RWPE1 (cell line): ENCODE measurements at regions not wholly inside any gene's neighbourhood (a gene's known extent, or its start where the extent isn't known, plus 50 kb on each side); places are given as distances from the start of the nearest gene placed in this dataset.
A peak's percentile ranks its signal among the peaks of the same experiment; 100 is the strongest.

Source experiments
- CTCF ChIA-PET: fragments of 350-600 bp; sonication (Branson Sonifier 250); formaldehyde crosslinking; extraction: SDS; loops from one replicate; lab custom pipeline; 2021; lab: Yijun Ruan, JAX
- POLR2A ChIA-PET: fragments of 400-600 bp; formaldehyde crosslinking; extraction: SDS; loops from one replicate; lab custom pipeline; 2020; ENCODE audit warnings: antibody characterized with exemption; ENCODE audit not compliant: low non-redundant PET; lab: Yijun Ruan, JAX
- DNase-seq: peaks from one replicate; pipeline ENCODE4 v3.0.0; 2012; ENCODE audit warnings: low spot score
- H3K27ac ChIP-seq: fragments of 450-650 bp; 2 replicates; pipeline ENCODE4 v1.5.1; 2017
- TF ChIP-seq, protein P1 (sequence below): fragments of 450-650 bp; conservative IDR thresholded peaks from 2 replicates; pipeline ENCODE4 v1.5.1; 2017; ENCODE audit warnings: low read depth, mild to moderate bottlenecking

DNA sequence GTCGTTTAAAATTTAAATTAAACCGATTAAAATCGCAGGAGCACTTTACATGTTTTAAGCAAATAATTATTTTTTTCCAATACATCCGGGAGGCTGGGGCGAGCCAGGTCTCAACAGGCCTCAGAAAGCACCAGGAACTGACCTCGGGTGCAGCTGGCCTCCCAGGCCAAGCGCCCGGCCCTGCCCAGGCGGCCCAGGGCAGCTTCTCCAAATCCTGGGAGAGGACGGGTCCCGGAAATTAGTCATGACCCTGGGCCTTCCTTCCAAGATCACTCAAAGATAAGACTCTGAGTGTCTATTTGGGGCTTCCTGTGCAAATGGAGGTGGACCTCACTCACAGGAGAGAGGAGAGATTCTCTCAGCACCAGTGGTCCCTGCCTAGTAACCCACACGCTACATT lies 177.1 kb downstream of the BCL11B start:
- TF ChIP-seq, protein P1, sequence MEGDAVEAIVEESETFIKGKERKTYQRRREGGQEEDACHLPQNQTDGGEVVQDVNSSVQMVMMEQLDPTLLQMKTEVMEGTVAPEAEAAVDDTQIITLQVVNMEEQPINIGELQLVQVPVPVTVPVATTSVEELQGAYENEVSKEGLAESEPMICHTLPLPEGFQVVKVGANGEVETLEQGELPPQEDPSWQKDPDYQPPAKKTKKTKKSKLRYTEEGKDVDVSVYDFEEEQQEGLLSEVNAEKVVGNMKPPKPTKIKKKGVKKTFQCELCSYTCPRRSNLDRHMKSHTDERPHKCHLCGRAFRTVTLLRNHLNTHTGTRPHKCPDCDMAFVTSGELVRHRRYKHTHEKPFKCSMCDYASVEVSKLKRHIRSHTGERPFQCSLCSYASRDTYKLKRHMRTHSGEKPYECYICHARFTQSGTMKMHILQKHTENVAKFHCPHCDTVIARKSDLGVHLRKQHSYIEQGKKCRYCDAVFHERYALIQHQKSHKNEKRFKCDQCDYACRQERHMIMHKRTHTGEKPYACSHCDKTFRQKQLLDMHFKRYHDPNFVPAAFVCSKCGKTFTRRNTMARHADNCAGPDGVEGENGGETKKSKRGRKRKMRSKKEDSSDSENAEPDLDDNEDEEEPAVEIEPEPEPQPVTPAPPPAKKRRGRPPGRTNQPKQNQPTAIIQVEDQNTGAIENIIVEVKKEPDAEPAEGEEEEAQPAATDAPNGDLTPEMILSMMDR = no peak
- peak; percentile 16 for DNase-seq
- CTCF ChIA-PET = interaction anchor here (0.8 kb wide), 1 partner anchor 37 kb away, joined by 3 read pairs; no protein-coding TSS in a partner anchor
- peak overlapping the region; percentile 66 for H3K27ac ChIP-seq
- POLR2A ChIA-PET = no interaction called here

DNA sequence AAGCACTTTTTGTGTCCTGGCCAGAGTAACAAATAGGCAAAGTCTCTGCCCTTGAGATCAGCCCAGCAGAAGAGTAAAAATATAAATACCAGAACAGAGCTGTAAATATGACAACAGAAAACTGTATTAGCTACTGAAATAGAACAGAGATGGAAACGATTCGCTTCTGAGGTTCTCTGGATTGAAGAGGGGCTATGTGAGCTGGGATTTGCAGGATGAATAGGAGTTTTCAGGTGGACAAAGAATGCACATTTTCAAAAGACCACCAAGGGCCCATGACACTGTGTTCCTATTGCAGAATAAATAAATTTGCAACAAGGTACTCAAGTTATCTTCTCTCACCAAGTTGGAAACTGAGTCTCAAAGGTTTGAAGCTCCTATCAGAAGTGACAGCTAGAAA lies 176.6 kb downstream of the BCL11B start:
- H3K27ac ChIP-seq = peak overlapping the region; percentile 66
- DNase-seq = no peak
- POLR2A ChIA-PET = no interaction called here
- TF ChIP-seq, protein P1 = no peak
- CTCF ChIA-PET = interaction anchor here (0.6 to 0.8 kb wide), 2 partner anchors 38 to 872 kb away, joined by 3 read pairs; no protein-coding TSS in a partner anchor

DNA sequence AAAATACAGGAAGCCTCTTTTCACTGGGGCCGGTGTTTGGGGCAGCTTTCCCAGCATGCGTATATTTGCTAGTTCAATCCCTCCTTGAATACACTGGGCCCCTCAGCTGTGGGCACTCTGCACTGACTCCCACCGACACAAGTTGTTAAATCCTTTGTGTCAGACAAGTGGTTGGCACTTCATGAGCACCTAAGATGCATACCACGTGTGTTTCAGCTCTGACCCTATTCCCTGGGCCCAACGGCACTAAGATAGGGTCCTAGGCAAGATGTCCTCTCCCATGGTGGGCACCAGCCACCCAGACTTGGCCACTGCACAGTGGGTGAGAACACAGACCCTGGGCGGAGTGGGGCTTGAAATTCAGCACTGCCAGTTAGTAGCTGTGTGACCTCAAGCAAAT lies 173.8 kb downstream of the BCL11B start:
- peak overlapping the region; percentile 83 for H3K27ac ChIP-seq
- TF ChIP-seq, protein P1 = no peak
- no peak for DNase-seq
- CTCF ChIA-PET = no interaction called here
- POLR2A ChIA-PET = no interaction called here

DNA sequence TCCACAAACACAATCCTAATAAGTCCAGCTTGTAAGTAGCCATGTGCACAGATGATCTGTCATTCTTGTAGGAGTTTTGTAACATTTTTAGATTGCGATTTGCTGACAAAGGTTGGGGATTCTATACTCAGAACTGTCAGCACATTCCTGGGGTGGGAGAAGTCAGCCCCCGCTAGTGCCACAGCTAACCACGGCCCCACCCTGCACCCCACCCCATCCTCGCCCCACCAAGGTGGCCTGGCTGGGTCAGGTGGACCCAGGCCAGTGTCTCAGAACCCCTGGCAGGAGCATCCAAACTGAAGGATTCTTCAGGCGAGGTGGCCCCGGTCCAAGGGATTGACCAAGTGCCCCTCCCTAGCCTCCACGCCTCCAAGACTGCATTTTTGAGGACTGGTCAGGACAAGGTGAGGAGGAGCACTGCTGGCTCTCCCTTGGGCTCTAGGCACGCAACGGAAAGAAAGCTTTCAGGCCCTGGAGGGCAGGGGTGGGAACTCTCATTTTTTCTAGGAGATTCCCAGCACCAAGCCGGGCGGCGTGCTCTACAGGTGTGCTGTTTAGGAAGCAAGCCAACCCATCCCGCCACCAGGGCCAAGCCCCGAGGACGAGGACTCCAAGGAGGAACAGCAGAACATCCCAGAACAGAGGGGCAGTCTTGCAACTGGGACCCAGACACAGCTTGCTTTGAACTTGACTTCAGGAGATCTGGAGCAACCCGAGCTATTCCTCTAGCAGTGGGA lies 172.8 kb downstream of the BCL11B start:
- peak overlapping the region; percentile 83 for H3K27ac ChIP-seq
- ChIA-PET CTCF (no interaction called here), POLR2A (interaction anchor here (0.5 kb wide), 1 partner anchor 1131 kb away, joined by 5 read pairs; no protein-coding TSS in a partner anchor)
- DNase-seq = peak; percentile 3
- TF ChIP-seq, protein P1 = no peak

DNA sequence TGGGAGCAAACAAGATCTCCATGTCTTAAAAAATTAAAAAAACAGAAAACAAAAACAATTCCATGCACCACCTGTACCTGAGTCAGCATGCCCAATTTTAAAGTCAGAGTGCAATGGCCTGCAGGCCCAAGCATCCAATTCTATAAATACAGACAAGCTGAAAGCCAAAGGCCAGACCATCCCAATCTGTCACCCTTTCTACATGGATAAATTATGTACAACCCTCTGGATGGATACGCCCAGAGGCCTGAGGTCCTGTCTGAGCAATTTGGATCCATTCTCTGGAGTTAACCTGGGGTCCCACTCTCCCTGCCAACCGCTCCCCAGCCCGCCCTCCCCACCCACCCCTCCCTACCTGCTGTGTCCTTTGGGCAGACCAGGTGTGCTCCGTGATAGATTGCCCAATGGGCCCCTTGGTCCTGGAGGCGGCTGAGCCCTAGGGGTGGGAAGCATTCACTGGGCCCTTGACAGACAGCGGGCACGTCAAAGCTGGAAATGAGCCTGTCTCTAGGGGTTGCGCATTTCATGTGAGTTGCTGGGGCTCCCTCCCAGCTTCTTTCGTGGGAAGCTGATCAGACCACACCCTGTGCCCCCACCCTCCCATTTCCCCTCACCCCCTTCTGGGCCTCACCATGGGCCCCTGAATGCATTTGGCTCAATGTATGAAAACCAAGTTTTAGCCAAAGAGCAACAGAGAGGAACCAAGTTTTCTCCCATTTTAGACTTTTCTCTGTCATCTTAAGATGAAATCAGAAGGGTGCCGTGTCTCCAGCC lies 171.3 kb downstream of the BCL11B start:
- TF ChIP-seq, protein P1 = no peak
- CTCF ChIA-PET = no interaction called here
- POLR2A ChIA-PET = no interaction called here
- no peak for DNase-seq
- H3K27ac ChIP-seq = 0 out of 2 replicates have a peak overlapping the region, but pooled peaks have one; percentile 23

DNA sequence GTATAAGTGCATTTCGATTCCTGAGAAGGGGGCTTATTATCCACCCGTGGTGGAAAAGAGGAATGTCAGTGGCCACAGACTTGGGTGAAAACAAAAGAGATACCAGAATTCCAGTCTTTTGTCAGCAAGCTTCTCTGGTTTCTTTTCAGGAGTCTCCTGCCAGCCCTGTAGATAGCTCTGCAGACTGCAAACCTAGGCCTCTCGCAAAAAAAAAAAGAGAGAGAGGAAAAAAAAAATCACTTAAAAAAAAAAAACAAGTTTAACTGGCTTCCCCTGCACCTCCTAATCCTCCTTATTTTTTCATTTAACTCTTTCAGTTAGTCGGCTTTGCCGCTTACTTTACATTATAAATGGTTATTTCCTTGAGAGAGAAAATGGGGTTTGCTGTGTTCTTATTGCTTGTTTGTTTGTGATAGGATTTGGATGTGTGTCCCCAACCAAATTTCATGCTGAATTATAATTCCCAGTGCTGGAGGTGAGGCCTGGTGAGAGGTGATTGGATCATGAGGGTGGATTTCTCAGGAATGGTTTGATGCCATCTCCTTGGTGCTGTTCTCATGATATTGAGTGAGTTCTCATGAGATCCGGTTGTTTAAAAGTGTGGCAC lies 170.0 kb downstream of the BCL11B start:
- no peak for DNase-seq
- POLR2A ChIA-PET = interaction anchor here (0.6 kb wide), 1 partner anchor 28 kb away, joined by 5 read pairs; no protein-coding TSS in a partner anchor
- TF ChIP-seq, protein P1 = no peak
- no peak overlapping the region for H3K27ac ChIP-seq
- CTCF ChIA-PET = interaction anchor here (0.7 kb wide), 1 partner anchor 143 kb away, joined by 3 read pairs; no protein-coding TSS in a partner anchor
